ENCODE measurements at regions not wholly inside any gene's neighbourhood (a gene's known extent, or its start where the extent isn't known, plus 50 kb on each side); places are given as distances from the start of the nearest gene placed in this dataset.
"Not testable (repeated sequence)": the region's sequence is repeated elsewhere in the genome, so short reads cannot be mapped to it uniquely, and the experiment has no call there.

DNA sequence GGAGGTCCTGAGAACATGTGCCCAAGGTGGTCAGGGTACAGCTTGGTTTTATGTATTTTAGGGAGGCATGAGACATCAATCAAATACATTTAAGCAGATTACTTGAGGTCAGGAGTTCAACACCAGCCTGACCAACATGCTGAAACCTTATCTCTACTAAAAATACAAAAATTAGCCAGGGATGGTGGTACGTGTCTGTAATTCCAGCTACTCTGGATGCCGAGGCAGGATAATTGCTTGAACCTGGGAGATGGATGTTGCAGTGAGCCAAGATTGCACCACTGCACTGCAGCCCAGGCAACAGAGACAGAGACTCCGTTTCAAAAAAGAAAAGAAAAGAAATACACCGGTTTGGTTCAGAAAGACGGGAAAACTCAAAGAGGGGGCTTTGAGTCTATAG lies 165.9 kb upstream of the ADAMTS19 start:
- H3K4me3 ChIP-seq (ENCODE audit: low read depth, low read length); DNase-seq (ENCODE audit: low read depth): not testable (repeated sequence)

DNA sequence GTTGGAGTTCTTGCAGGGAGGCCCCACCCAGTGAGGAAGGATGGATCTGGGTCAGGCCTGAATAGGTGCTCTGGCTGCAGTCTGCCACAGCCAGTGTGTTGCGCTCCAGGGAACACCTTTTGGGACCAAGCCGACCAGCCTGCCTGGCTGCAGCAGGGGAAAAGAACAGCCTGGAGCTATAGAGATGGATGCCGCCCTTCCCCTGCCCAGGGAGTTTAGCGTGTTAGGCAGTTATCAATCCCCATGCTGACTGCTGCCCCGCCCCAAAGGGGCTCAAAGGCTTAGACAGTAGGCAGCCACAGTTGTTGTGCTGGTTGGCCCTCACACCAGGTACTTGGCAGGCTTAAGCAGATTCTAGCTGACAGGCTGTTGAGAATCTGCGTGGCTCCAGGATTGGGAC lies 153.4 kb upstream of the ADAMTS19 start:
- no peak for DNase-seq (ENCODE audit: low read depth)
- no peak overlapping the region for H3K4me3 ChIP-seq (ENCODE audit: low read depth, low read length)

DNA sequence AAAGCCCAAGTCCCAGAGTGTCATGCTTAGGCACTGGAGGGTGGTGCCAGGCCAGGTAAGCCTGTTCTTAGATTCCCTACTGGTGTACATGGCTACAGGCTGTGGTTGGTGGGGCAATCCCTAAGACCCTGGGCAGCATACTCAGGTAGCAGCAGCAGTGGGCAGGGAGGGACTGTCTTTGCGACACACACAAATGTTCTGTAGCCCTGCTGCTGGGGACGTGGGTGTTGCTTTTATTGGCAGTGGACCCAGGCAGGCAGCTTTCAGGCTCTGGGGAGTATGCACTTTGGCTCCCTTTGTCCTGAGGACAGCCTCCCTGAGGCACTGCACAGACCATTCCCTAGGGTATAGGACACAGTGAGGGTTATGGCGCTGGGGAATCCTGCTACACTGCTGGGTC lies 137.1 kb upstream of the ADAMTS19 start:
- no peak for DNase-seq (ENCODE audit: low read depth)
- no peak overlapping the region for H3K4me3 ChIP-seq (ENCODE audit: low read depth, low read length)

DNA sequence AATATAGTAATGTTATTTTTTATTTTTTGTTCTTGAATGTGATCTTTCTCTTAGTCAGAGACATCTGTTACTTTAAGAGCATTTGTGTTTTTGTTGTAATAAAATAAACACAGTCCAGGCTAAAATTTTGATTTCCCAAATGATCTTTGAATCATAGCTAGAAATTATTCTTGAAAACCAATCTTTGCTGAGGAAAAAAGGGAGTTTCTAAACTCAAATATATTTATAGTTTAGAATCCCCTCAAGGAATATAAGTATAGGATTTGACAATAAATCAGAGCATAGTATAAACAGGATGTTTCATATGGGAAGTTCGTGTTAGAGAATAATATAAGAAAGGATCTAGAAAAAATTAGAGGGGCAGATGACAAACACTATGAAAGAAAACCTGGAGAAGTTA lies 118.8 kb upstream of the ADAMTS19 start:
- no peak for DNase-seq (ENCODE audit: low read depth)
- no peak overlapping the region for H3K4me3 ChIP-seq (ENCODE audit: low read depth, low read length)

DNA sequence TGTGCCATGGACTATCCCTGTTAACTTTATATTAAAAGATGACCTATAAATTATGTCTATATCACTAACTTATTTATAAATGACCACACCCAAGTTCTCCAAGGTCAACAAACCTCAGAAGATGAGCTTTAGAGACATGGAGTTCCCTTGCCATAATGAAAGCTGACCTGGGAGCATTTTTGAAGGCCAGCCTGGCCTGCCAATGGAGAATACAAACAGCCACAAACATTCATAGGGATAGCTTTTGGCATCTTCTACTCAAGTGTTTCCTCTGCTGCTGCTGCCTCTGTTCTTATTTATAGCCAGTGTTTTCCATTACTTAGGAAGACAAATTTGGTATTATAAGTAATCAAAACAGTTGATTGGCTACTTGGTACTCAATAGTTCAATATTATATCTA lies 117.3 kb upstream of the ADAMTS19 start:
- DNase-seq (ENCODE audit: low read depth) = no peak
- no peak overlapping the region for H3K4me3 ChIP-seq (ENCODE audit: low read depth, low read length)

DNA sequence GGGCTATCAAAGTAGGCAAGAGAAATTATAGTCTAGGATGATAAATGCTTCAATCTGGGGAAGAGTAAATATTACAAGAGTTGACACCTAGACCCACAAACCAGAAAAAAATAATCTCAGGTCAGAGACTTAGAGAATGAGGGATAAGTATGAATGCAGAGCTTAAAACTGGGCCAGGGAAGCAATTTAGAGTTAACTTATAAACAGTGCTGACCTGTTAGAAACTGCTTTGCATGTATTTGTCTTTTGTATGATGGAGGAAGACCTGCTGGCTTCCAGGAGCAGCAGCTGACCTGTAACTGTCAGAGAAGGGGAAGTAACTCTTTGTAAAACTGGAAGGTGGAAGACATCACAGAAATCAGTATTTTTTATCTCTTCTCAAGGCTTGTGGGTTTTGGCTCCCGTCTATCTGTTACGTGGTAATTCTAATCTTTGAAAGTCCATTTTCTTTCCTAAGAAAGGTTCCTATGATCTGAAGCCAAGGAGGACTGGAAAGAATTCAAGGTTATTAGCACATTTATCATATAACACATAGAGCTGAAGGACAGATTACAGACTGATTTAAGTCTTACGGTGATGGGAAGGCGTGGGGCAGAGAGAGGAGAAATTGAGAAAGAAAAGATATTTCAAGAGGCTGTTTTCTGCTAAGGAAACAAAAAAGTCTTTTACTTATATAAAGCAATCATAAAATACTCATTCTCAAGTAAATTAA lies 114.7 kb upstream of the ADAMTS19 start:
- H3K4me3 ChIP-seq (ENCODE audit: low read depth, low read length) = no peak overlapping the region
- DNase-seq (ENCODE audit: low read depth) = no peak

DNA sequence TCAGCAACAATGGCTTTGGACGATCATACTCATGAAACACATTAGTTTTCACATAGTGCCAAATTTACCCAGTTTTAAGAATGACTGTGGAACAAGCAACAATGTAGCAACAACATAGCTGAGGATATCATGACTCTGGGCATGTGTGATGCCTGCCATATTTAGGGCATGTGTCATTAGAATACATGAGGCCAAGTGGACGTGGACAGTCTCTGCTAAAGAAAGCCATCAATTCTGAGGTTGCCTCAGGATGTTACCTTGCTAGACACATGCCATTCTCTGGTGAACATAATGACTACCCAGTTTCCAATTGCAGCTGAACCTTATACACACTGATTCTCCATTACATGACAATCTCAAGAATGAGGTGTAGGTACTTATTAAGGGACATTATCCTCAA lies 103.3 kb upstream of the ADAMTS19 start:
- no peak overlapping the region for H3K4me3 ChIP-seq (ENCODE audit: low read depth, low read length)
- DNase-seq (ENCODE audit: low read depth) = no peak

DNA sequence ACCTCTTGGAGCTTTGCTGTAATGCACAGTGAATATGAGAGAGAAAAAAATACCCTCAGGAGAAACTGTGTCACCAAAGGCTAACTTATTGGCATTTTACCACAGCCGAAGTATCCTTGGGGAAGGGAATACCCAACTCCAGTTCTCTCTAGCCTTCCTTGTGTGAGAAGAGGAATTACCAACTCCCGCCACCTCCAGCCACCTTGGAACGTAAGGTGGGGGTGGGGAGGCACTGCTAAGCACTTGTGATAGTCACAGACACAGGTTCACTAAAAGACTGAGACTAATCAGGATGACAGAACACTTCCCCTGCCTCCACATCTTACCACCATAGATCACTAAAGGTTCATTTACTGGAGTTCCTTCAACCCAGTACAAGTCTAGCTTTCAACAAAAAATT lies 102.0 kb upstream of the ADAMTS19 start:
- no peak for DNase-seq (ENCODE audit: low read depth)
- H3K4me3 ChIP-seq (ENCODE audit: low read depth, low read length) = no peak overlapping the region

DNA sequence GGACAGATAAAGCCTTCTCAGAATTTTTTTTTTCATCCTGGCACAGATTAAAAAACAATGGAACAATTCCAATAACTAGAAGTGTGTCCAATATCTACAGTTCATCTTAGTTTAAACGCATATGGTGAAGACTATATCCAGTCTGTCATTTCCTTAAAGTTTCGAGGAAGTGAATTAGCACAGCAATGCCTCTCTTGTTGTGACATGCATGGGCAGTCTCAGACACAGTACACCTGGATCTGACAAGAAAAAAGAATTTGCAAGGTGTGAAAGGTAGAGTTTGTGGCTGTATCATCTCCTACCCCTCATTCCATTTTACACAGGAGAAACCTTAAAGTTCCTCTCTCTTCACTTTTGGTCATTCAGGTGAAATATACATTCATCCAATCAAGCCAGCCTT lies 100.6 kb upstream of the ADAMTS19 start:
- H3K4me3 ChIP-seq (ENCODE audit: low read depth, low read length) = no peak overlapping the region
- no peak for DNase-seq (ENCODE audit: low read depth)

DNA sequence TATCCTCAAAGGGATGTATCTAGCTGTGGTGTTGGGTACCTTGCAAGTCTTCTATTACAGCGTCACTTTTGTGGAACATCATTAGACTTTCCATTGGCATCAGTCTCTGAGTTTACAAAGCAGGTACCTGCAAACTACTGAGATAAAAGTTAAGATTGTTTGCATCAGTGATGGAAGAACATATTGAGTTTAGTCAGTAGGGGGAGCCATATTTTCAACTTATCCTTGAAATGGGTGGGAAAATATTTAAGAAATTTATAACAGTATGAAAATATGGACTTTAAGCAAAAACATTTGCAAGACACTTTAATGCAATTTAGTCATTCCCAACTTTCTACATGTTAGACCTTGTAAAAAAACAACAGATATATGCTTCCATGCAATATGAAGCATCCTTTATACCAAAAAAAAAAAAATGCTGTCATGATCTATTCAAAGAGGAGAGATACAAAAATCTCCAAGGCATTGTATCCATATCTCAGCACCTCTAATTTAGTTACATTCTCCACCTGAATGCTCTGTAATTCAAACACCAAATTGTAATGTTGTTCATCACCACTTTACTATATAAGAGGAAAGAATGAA lies 98.6 kb upstream of the ADAMTS19 start:
- DNase-seq (ENCODE audit: low read depth) = no peak
- H3K4me3 ChIP-seq (ENCODE audit: low read depth, low read length) = no peak overlapping the region

DNA sequence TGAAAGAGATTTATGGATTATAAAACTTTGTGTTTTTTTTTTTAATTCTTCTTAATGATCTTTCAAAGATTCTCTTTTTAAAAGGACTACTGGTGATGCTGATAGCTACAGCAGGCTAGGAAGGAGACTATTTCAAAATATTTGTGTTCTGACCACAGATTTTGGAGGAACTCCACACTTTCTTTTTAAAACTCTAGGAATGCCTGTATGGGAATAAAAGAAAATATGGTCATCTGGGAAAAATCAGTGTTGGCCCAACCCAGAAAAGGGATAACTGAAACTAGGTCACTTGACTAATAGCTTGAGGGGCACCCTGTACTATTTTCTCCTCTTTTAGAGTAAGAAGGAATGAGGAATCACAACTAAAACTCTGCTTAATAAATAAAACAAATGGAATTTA lies 97.6 kb upstream of the ADAMTS19 start:
- H3K4me3 ChIP-seq (ENCODE audit: low read depth, low read length) = no peak overlapping the region
- no peak for DNase-seq (ENCODE audit: low read depth)

DNA sequence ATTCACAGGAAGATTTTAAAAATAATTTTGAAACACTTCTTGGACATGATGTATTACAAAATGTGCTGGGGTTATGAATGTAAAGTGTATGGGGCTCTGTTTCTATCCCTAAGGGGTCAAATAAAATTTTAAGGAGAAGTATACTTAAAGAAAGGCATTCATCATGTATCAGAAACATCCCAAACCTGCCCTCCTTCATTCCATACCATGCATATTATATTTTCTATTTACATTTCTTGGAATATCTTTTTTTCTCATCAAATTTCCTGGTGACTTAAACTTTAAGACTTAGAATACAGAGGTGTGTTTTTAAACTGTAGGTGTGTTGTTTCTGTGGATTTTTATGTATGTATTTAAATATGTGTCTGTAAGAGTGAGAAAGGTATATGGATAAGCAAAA lies 96.1 kb upstream of the ADAMTS19 start:
- no peak overlapping the region for H3K4me3 ChIP-seq (ENCODE audit: low read depth, low read length)
- no peak for DNase-seq (ENCODE audit: low read depth)

DNA sequence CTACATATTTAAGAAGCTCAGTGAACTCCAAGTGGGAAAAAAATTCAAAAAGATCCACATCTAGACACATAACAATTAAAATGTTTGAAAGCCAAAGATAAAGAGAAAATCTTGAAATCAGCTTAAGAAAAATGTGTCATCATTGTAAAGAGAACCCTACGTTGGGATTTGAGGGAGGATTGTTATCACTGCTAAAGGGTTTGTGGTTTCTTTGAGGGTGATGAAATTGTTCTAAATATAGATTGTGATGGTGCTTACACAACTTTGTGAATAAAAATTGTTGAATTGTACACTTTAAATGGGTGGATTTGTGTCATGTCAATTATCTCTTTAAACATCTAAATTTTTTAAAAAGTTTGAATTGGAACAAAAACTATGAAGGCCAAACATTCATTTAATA lies 92.2 kb upstream of the ADAMTS19 start:
- no peak overlapping the region for H3K4me3 ChIP-seq (ENCODE audit: low read depth, low read length)
- peak; percentile 36 for DNase-seq (ENCODE audit: low read depth)

DNA sequence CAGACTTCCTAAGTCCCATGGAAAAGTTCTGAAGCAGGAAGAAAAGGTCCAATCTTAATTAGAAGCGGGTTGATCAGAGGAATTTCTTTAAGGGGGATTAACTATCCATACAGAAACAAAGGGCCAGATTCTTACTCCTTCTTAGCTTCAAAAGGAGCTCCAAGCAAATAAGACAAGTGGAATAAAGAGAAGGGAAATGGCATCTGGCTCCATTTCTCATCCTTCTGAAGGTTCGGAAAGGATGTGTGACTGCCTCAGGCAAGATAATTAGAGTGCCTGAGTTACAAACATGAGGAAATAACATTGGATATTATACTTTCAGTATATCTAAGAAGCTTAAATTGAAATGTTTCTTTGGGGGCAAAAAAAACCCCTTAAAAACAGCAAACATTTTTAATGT lies 88.1 kb upstream of the ADAMTS19 start:
- H3K4me3 ChIP-seq (ENCODE audit: low read depth, low read length) = no peak overlapping the region
- DNase-seq (ENCODE audit: low read depth) = no peak

DNA sequence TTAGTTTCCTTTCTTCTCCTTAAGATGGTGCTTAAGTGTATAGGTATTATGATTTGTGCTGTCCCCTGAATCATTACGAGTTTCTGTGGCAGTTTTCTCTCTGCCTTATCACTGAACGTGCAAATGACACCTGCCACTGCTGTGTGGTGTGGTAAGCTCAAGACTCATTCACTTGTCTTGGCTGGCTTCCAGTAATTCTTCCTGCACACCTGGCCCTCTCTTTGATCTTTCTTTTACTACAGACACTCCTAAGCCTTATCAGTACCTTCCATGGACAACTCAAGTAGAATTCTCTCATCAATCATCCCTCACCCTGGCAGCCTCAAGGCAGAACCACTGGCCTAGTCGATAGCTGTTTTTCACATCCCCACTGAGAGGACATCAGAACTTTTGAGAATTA lies 82.6 kb upstream of the ADAMTS19 start:
- no peak for DNase-seq (ENCODE audit: low read depth)
- no peak overlapping the region for H3K4me3 ChIP-seq (ENCODE audit: low read depth, low read length)

DNA sequence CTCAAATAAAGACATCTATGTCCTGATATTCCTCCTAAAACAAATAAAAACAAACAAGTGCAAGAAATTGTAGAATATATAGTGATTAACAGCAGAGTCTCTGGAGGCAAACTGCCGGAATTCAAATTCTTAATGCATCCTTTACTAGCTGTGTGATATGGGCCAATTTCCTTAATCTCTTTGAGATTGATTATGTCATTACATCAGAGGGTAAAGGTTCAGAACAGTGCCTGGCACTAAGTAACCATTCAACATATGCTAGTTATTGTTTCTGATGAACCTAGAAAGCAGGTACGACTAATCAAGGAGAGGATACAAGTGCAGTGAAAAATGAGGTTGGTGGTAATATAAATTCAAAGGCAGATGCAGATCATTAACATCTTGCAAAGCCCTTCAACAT lies 81.1 kb upstream of the ADAMTS19 start:
- no peak overlapping the region for H3K4me3 ChIP-seq (ENCODE audit: low read depth, low read length)
- no peak for DNase-seq (ENCODE audit: low read depth)

DNA sequence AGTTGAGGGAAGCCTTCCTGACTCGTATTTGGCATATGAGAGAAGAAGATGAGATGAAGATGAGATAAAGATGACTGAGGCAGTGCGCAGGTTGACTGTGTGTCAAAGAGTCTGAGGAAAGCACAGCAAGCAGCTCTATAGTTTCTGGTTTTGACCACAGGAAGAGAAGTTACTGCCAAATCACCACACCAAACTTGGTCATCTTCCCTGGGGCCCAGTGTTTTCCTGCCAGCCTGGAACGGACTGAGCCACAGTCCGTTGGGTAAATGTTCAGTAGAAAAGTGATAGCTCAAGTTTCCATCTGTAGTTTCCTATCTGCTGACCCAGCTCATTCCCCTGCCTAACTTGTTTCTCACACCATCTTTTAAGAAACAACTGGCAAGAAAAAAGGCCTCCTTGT lies 80.7 kb upstream of the ADAMTS19 start:
- no peak overlapping the region for H3K4me3 ChIP-seq (ENCODE audit: low read depth, low read length)
- peak; percentile 28 for DNase-seq (ENCODE audit: low read depth)

DNA sequence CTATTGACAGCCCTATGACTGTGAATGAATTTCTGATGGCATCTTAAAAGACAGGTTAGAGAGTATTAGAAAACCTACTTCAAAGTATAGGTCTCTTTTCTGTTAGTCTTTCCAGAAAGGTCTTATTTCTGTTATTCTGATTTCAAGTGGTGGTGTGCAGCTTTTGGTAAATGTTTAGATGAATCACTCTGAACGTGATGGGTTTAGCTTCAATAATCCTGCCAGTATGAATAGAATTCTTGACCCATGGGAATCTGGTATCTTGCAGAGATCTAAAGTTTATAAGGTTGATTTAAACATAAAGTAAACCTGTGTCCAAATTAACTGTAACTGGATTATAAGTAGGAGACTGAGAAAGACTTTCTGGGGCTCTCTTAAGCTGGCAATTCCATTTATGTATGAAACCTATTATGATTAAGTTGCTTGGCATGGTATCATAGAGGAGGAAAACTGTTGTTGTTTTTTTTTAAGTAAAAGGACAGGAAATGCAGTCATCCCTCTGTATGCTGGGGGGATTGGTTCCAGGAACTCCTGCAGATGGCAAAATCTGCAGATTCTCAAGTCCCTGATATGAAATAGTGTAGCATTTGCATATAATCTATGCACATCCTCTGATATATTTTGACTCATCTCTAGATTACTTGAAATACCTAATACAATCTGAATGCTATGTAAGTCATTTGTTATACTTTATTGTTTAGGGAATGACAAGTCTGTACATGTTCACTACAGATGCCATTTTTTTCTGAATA lies 77.0 kb upstream of the ADAMTS19 start:
- peak; percentile 20 for DNase-seq (ENCODE audit: low read depth)
- no peak overlapping the region for H3K4me3 ChIP-seq (ENCODE audit: low read depth, low read length)

DNA sequence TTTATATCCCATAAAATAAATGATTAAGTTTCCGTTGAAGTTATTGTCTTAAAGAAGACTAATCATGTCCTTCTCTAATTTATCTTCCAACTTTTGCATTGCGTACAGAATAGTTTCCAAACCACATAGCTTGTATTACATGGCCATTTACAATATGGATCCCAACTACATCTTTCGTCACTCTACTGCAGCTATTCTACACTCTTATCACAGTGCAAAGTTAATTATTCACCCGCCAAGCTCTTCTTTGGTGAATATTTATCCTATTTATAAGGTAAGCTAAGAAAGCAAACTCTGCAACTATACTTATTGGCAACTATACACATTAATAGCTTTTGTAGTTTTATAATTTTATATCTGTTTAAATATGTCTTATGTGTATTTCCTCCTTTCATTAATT lies 75.9 kb upstream of the ADAMTS19 start:
- no peak for DNase-seq (ENCODE audit: low read depth)
- H3K4me3 ChIP-seq (ENCODE audit: low read depth, low read length) = no peak overlapping the region

DNA sequence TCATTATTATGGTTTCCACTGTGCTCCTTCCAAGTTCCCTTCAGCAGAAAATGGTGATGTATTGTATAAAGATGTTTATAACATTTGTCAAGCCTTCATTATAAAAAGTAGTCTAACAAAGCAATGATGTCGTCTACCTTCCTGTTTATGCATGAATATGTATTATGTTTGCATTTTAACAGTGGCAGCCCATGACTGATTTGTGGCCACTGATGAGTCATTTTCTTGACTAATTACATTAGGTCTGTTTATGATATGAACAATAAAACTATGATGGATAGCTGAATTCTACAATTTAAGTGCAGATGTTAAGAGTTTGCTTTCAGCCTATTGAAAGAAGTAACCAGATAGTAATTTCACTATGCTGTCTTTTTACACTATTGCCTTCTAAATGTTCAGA lies 75.4 kb upstream of the ADAMTS19 start:
- no peak overlapping the region for H3K4me3 ChIP-seq (ENCODE audit: low read depth, low read length)
- DNase-seq (ENCODE audit: low read depth) = no peak

DNA sequence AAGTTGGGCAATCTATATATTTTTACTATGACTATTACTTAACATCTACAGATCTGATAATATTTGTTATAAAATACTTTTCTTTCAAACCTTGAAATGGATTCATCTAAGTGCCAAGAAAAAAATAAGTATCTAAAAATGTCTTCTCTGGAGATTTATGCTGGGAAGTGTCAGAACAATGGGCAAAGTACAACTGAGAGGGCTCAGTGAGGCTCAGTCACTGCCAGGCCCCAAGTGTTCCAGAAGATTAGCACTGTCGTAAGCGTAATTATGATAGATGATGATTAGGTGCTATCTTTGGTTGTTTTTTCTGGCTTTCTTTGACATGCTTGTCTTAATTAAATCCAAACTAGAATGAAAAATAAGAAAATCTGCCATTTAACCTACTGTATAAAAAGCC lies 72.2 kb upstream of the ADAMTS19 start:
- no peak overlapping the region for H3K4me3 ChIP-seq (ENCODE audit: low read depth, low read length)
- no peak for DNase-seq (ENCODE audit: low read depth)

Data from skeletal muscle cell (primary cell).